K562 (cell line): ENCODE measurements at regions not wholly inside any gene's neighbourhood (a gene's known extent, or its start where the extent isn't known, plus 50 kb on each side); places are given as distances from the start of the nearest gene placed in this dataset.
A peak's percentile ranks its signal among the peaks of the same experiment; 100 is the strongest.

Source experiments
- ATAC-seq: fragments of 200-7000 bp; cut with Tn5 transposase; 3 replicates; pipeline ENCODE4 v1.9.1; 2020; ENCODE audit warnings: moderate library complexity
- BruUV-seq: library from RNA; stranded (reverse); fragments of 400-500 nt; replicated peaks from 2 replicates; lab custom pipeline; 2021; lab: Mats Ljungman, UMichigan
- CTCF ChIA-PET: fragments of 300-600 bp; formaldehyde crosslinking; extraction: SDS; loops from one replicate; lab custom pipeline; 2021; ENCODE audit warnings: low intra/inter-chr PET ratio; lab: Yijun Ruan, JAX
- POLR2A ChIA-PET: fragments of 300-600, 350-650 bp; sonication (Branson Sonifier 250); formaldehyde crosslinking; extraction: SDS; loops from one replicate; lab custom pipeline; 2021; ENCODE audit warnings: antibody characterized with exemption, inconsistent platforms; lab: Yijun Ruan, JAX
- DNase-seq, 4 experiments: peaks; one replicate each; pipeline versions ENCODE4 v3.0.0 to v3.0.0-alpha.2; 2011 to 2018; ENCODE audit warnings: low spot score in 3 of 4, mixed read lengths in 3 of 4; ENCODE audit errors: extremely low read depth in 1 of 4
- FAIRE-seq: peaks from 2 replicates; lab custom pipeline; 2011; peaks lifted over from hg19 to GRCh38; lab: Jason Lieb, UNC
- H2AFZ ChIP-seq: 2 replicates; pipeline ENCODE4 v1.6.0; 2011; ENCODE audit warnings: low read depth, low read length, control low read depth, inconsistent platforms
- H3K27ac ChIP-seq: fragments of 200-600 bp; 3 replicates; pipeline ENCODE4 v1.8.0; 2011; ENCODE audit warnings: low read depth, mild to moderate bottlenecking, control low read depth, inconsistent platforms, low read length, moderate library complexity, mixed read lengths; ENCODE audit errors: extremely low read depth
- H3K27me3 ChIP-seq, 2 experiments: fragments of 300-600 bp in 1 of 2; 2 replicates in 1 of 2; 3 replicates in 1 of 2; pipeline versions ENCODE4 v1.6.0 to v1.8.0; 2011; ENCODE audit warnings: inconsistent platforms in 2 of 2, low read length in 2 of 2, mild to moderate bottlenecking in 1 of 2, mixed read lengths in 1 of 2, moderate library complexity in 1 of 2; ENCODE audit not compliant: control insufficient read depth in 2 of 2, insufficient read depth in 2 of 2
- H3K36me3 ChIP-seq: fragments of 300-600 bp; 3 replicates; pipeline ENCODE4 v1.8.0; 2011; ENCODE audit warnings: mild to moderate bottlenecking, low read length, inconsistent platforms; ENCODE audit not compliant: control insufficient read depth, insufficient read depth
- H3K4me1 ChIP-seq, 2 experiments: fragments of 200-600 bp in 1 of 2; replicated peaks in 1 of 2; 2 replicates in 1 of 2; 3 replicates in 1 of 2; pipeline versions ENCODE4 v1.5.1 to v1.8.0; 2011; ENCODE audit warnings: inconsistent platforms in 2 of 2, low read length in 2 of 2, mild to moderate bottlenecking in 1 of 2, mixed read lengths in 1 of 2, moderate library complexity in 1 of 2; ENCODE audit not compliant: control insufficient read depth in 2 of 2, insufficient read depth in 2 of 2
- H3K4me2 ChIP-seq: 2 replicates; pipeline ENCODE4 v1.6.1; 2011; ENCODE audit warnings: low read length, control low read depth, inconsistent platforms, mixed read lengths; ENCODE audit not compliant: insufficient read depth
- H3K4me3 ChIP-seq: fragments of 200-600 bp; sonication (generic), shearing (Covaris generic); 2 replicates; pipeline ENCODE4 v1.5.1; 2016; ENCODE audit warnings: control low read depth, inconsistent platforms
- H3K79me2 ChIP-seq: fragments of 200-600 bp; 3 replicates; pipeline ENCODE4 v1.8.0; 2011; ENCODE audit warnings: low read length, inconsistent platforms; ENCODE audit not compliant: control insufficient read depth, insufficient read depth
- H3K9ac ChIP-seq, 2 experiments: 2 replicates each; pipeline versions ENCODE4 v1.6.0 to v1.6.1; 2011; ENCODE audit warnings: low read depth in 2 of 2, low read length in 2 of 2, control low read depth in 1 of 2, inconsistent platforms in 1 of 2, mild to moderate bottlenecking in 1 of 2, mixed read lengths in 1 of 2; ENCODE audit not compliant: insufficient read depth in 1 of 2
- H3K9me1 ChIP-seq: one replicate; pipeline ENCODE4 v1.6.0; 2011; ENCODE audit warnings: inconsistent platforms, mild to moderate bottlenecking, low read length, moderate library complexity; ENCODE audit not compliant: control insufficient read depth, insufficient read depth
- H3K9me3 ChIP-seq: replicated peaks from 2 replicates; pipeline ENCODE4 v1.5.1; 2011; ENCODE audit warnings: low read depth, low read length, inconsistent platforms; ENCODE audit not compliant: control insufficient read depth, insufficient read depth
- H4K20me1 ChIP-seq: replicated peaks from 2 replicates; pipeline ENCODE4 v1.6.1; 2011; ENCODE audit warnings: low read length, inconsistent platforms, mixed read lengths; ENCODE audit not compliant: control insufficient read depth, insufficient read depth
- BHLHE40 ChIP-seq: IDR thresholded peaks from 2 replicates; pipeline ENCODE4 v1.6.1; 2011; ENCODE audit warnings: low read length, improper control_type of control experiment
- DIDO1 ChIP-seq: fragments of 450-650 bp; IDR thresholded peaks from 2 replicates; pipeline ENCODE4 v1.6.1; 2016; ENCODE audit warnings: low read depth, missing biosample characterization, missing genetic modification characterization
- EGR1 ChIP-seq: fragments of 450-650 bp; conservative IDR thresholded peaks from 2 replicates; pipeline ENCODE4 v1.6.1; 2017; ENCODE audit warnings: mild to moderate bottlenecking
- EP400 ChIP-seq: fragments of 450-650 bp; IDR thresholded peaks from 2 replicates; pipeline ENCODE4 v1.6.1; 2017; ENCODE audit warnings: antibody characterized with exemption, mild to moderate bottlenecking, moderate library complexity
- ESRRA ChIP-seq: fragments of 450-650 bp; IDR thresholded peaks from 2 replicates; pipeline ENCODE4 v1.6.1; 2014; ENCODE audit warnings: low read depth, mild to moderate bottlenecking, moderate library complexity, borderline replicate concordance
- KDM1A ChIP-seq, 2 experiments: fragments of 450-650 bp; IDR thresholded peaks; 2 replicates each; pipeline ENCODE4 v1.6.1; 2016; ENCODE audit warnings: mild to moderate bottlenecking in 2 of 2
- RBM25 ChIP-seq: fragments of 200-400 bp; formaldehyde crosslinking; IDR thresholded peaks from 2 replicates; pipeline ENCODE4 v1.6.1; 2018; ENCODE audit warnings: low read length, low read depth, moderate library complexity; ENCODE audit not compliant: severe bottlenecking
- ZC3H4 ChIP-seq: sonication (generic); formaldehyde crosslinking; IDR thresholded peaks from 2 replicates; pipeline ENCODE4 v1.9.0; 2021; ENCODE audit warnings: missing genetic modification reagents, borderline replicate concordance
- whole genome bisulfite sequencing: fragments of 100-300 bp; shearing (Covaris generic); methylation state at CpG from one replicate; pipeline ENCODE4 v1.1.6; 2016; ENCODE audit warnings: low coverage, mixed read lengths; ENCODE audit not compliant: insufficient coverage; ENCODE audit errors: missing lambda C conversion rate; 5-methylcytosine and 5-hydroxymethylcytosine counted together
- in situ Hi-C: fragments of 300-500 bp; cut with MboI; formaldehyde crosslinking; loops from 4 replicates; pipeline ENCODE4 v1.15.0; 2018; ENCODE audit warnings: inconsistent platforms, mixed read lengths
- intact Hi-C: fragments of 100-400 bp; cut with micrococcal nuclease; formaldehyde crosslinking; loops from 2 replicates; pipeline ENCODE4 v1.14.2; 2022
- TF ChIP-seq, protein P1 (sequence below): sonication (generic); formaldehyde crosslinking; IDR thresholded peaks from 2 replicates; pipeline ENCODE4 v1.8.0; 2022; ENCODE audit warnings: missing genetic modification reagents, mild to moderate bottlenecking, borderline replicate concordance

DNA sequence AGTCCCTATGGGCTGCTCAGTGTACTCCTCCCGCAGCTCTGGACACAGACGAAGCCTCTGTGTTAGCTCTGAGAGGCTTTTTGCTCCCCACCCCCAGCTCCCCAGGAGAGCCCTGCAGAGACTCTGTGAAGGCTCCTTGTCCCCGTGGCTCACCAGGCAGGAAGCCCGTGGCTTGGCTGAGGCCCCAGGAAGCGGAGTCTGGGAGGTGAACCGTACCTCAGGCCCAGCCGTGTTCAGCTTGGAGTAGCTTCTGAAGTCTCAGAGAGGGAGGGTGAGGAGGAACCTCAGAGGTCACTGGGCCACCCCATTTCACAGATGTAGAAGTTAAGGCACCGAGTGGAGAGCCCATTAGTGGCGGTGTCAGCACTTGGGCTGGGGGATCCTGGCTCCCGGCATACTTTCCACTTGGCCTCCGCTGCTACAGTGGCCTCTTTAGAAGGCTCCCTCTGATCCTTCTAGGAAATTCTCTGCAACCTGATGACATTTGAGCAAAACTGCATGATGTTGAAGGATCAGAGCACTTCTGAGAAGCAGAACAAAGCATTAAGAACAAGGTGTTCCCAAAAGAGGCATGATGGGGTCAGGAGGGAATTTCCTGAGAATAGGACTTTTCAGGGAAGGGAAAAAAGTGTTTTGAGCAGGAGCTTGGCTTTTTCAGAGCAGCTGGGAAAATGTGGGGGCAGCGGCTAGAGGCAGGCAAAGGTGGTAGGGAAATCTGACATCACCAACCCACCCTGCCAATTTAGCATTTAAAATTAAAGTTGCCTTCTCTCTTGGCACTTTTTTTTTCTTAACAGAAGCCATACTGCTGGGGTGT is 79.1 kb downstream of the MCFD2 start:
- Histone ChIP-seq H4K20me1 (no peaks in the 10 kb centered on the region), H3K4me3 (no peak overlapping the region), H3K36me3 (no peaks in the 10 kb centered on the region), H3K4me2 (no peak overlapping the region), H3K27me3 (no peaks in the 10 kb centered on the region), H3K27ac (no peak overlapping the region), H3K79me2 (no peaks in the 10 kb centered on the region), H2AFZ (0 out of 2 replicates have a peak overlapping the region, but pooled peaks have one; percentile 8), H3K9me1 (no peaks in the 10 kb centered on the region), H3K4me1 (no peaks in the 10 kb centered on the region), H3K9ac (peak overlapping the region in 1 of 2 experiments; percentile 15; a peak in 1 of 4 replicates), H3K9me3 (no peaks in the 10 kb centered on the region)
- ChIA-PET POLR2A (interaction anchor here (0.6 to 1.1 kb wide), 5 partner anchors 9 to 475 kb away, joined by 3 to 7 read pairs (median 3); no protein-coding TSS in a partner anchor), CTCF (no interaction called here)
- BruUV-seq, result no TSS peak
- intact Hi-C loops, result no loop called here
- ATAC-seq, result peak; percentile 36; the same call in 2 of the 3 replicates
- in situ Hi-C loops, result no loop called here
- TF ChIP-seq, protein P1, sequence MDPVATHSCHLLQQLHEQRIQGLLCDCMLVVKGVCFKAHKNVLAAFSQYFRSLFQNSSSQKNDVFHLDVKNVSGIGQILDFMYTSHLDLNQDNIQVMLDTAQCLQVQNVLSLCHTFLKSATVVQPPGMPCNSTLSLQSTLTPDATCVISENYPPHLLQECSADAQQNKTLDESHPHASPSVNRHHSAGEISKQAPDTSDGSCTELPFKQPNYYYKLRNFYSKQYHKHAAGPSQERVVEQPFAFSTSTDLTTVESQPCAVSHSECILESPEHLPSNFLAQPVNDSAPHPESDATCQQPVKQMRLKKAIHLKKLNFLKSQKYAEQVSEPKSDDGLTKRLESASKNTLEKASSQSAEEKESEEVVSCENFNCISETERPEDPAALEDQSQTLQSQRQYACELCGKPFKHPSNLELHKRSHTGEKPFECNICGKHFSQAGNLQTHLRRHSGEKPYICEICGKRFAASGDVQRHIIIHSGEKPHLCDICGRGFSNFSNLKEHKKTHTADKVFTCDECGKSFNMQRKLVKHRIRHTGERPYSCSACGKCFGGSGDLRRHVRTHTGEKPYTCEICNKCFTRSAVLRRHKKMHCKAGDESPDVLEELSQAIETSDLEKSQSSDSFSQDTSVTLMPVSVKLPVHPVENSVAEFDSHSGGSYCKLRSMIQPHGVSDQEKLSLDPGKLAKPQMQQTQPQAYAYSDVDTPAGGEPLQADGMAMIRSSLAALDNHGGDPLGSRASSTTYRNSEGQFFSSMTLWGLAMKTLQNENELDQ, result no peak
- TF ChIP-seq BHLHE40 (no peak), ESRRA (0 out of 2 replicates have a peak, but pooled peaks have one; percentile 34), DIDO1 (no peak), EP400 (no peak), KDM1A (IDR thresholded peaks at IDR 0.05) (peak in 1 of 2 experiments; percentile 24; a peak in 1 of 4 replicates), RBM25 (peak; percentile 63), EGR1 (no peak), ZC3H4 (CRISPR knock-in tag) (no peak)
- DNase-seq, result no peak
- FAIRE-seq, result no peak
- 37% methylated on average over 12 of the region's 12 CpGs for whole genome bisulfite sequencing
